B cell (primary cell): ENCODE measurements at regions not wholly inside any gene's neighbourhood (a gene's known extent, or its start where the extent isn't known, plus 50 kb on each side); places are given as distances from the start of the nearest gene placed in this dataset.

Experiments used
- ATAC-seq: fragments of 200-7000 bp; cut with Tn5 transposase; one replicate; pipeline ENCODE4 v1.10.0; 2021; ENCODE audit warnings: low read depth, mild to moderate bottlenecking, moderate number of reproducible peaks, moderate library complexity
- CTCF ChIA-PET: fragments of 350-600 bp; sonication (Branson Sonifier 250); formaldehyde crosslinking; loops from one replicate; lab custom pipeline; 2021; ENCODE audit warnings: antibody characterized with exemption, inconsistent platforms; lab: Charles Lee
- POLR2A ChIA-PET: fragments of 350-600 bp; sonication (Branson Sonifier 250); formaldehyde crosslinking; loops from one replicate; lab custom pipeline; 2021; ENCODE audit warnings: antibody characterized with exemption; lab: Charles Lee
- DNase-seq: peaks from one replicate; pipeline ENCODE4 v3.0.0; 2013
- H2AFZ ChIP-seq: 2 replicates; pipeline ENCODE4 v1.6.1; 2012; ENCODE audit warnings: mild to moderate bottlenecking, low read depth, low read length; ENCODE audit not compliant: insufficient read depth, poor library complexity, severe bottlenecking
- H3K27ac ChIP-seq, 2 donors: 1 replicate in 1 of 2; 2 replicates in 1 of 2; pipeline ENCODE4 v1.5.1; 2012 to 2013; ENCODE audit warnings: low read length in 2 of 2, mild to moderate bottlenecking in 2 of 2, moderate library complexity in 1 of 2
- H3K27me3 ChIP-seq, 4 experiments: fragments of 200-600 bp in 1 of 4; sonication (generic) in 1 of 4; replicated peaks in 1 of 4; 1 replicate in 2 of 4; 2 replicates in 2 of 4; pipeline versions ENCODE4 v1.6.1 to v1.7.0; 2013 to 2016; ENCODE audit warnings: low read length in 3 of 4, mild to moderate bottlenecking in 2 of 4, mixed read lengths in 1 of 4, moderate library complexity in 1 of 4; ENCODE audit not compliant: insufficient read depth in 4 of 4, control insufficient read depth in 3 of 4; ENCODE audit errors: control extremely low read depth in 1 of 4
- H3K36me3 ChIP-seq, 2 experiments: replicated peaks in 1 of 2; 1 replicate in 1 of 2; 2 replicates in 1 of 2; pipeline versions ENCODE4 v1.6.1 to v1.7.1; 2013; ENCODE audit warnings: low read length in 1 of 2; ENCODE audit not compliant: insufficient read depth in 2 of 2, control insufficient read depth in 1 of 2; ENCODE audit errors: control extremely low read depth in 1 of 2, extremely low read depth in 1 of 2
- H3K4me1 ChIP-seq, 2 donors: fragments of 200-600 bp in 1 of 2; sonication (generic) in 1 of 2; 1 replicate in 1 of 2; 2 replicates in 1 of 2; pipeline versions ENCODE4 v1.5.1 to v1.6.1; 2013 to 2017; ENCODE audit warnings: low read length in 2 of 2; ENCODE audit not compliant: control insufficient read depth in 2 of 2, insufficient read depth in 2 of 2
- H3K4me2 ChIP-seq: replicated peaks from 2 replicates; pipeline ENCODE3; 2012; ENCODE audit warnings: mild to moderate bottlenecking, low read depth, low read length; ENCODE audit not compliant: poor library complexity, severe bottlenecking
- H3K4me3 ChIP-seq, 5 experiments: fragments of 200-600 bp in 1 of 5; sonication (generic) in 1 of 5; 1 replicate in 3 of 5; 2 replicates in 2 of 5; pipeline versions ENCODE4 v1.5.1 to v1.7.0; 2011 to 2016; ENCODE audit warnings: low read length in 4 of 5, mild to moderate bottlenecking in 4 of 5, low read depth in 2 of 5, control low read depth in 1 of 5, moderate library complexity in 1 of 5; ENCODE audit not compliant: insufficient read depth in 1 of 5; ENCODE audit errors: control extremely low read depth in 1 of 5, extremely low read depth in 1 of 5
- H3K79me2 ChIP-seq: fragments of 200-600 bp; sonication (generic); one replicate; pipeline ENCODE4 v1.6.0; 2016; ENCODE audit warnings: low read length; ENCODE audit not compliant: control insufficient read depth, insufficient read depth
- H3K9ac ChIP-seq: fragments of 200-600 bp; sonication (generic); 2 replicates; pipeline ENCODE4 v1.6.1; 2017; ENCODE audit warnings: mild to moderate bottlenecking, low read length, moderate library complexity
- H3K9me3 ChIP-seq, 3 donors: one replicate each; pipeline versions ENCODE4 v1.6.1 to v1.7.1; 2013; ENCODE audit warnings: low read length in 2 of 3; ENCODE audit not compliant: control insufficient read depth in 2 of 3, insufficient read depth in 1 of 3; ENCODE audit errors: control extremely low read depth in 1 of 3
- H4K20me1 ChIP-seq: 2 replicates; pipeline ENCODE4 v1.6.0; 2012; ENCODE audit warnings: mild to moderate bottlenecking, low read length; ENCODE audit not compliant: insufficient read depth, control insufficient read depth, poor library complexity, severe bottlenecking
- H3K27ac Mint-ChIP-seq: one replicate; pipeline ENCODE4 v1.8.0; 2021; ENCODE audit warnings: mixed read lengths
- H3K27me3 Mint-ChIP-seq: one replicate; pipeline ENCODE4 v1.8.0; 2021; ENCODE audit warnings: mixed read lengths
- H3K4me1 Mint-ChIP-seq: one replicate; pipeline ENCODE4 v1.8.0; 2021; ENCODE audit warnings: mixed read lengths
- H3K4me3 Mint-ChIP-seq: one replicate; pipeline ENCODE4 v1.8.0; 2021; ENCODE audit warnings: mixed read lengths
- H3K9me3 Mint-ChIP-seq: one replicate; pipeline ENCODE4 v1.8.0; 2022; ENCODE audit warnings: mixed read lengths; ENCODE audit not compliant: insufficient read depth
- CTCF ChIP-seq: fragments of 200-600 bp; IDR thresholded peaks from one replicate; pipeline ENCODE4 v1.8.0; 2022; ENCODE audit warnings: antibody characterized with exemption, mild to moderate bottlenecking
- EZH2 ChIP-seq: IDR thresholded peaks from 2 replicates; pipeline ENCODE4 v1.6.1; 2012; ENCODE audit warnings: borderline replicate concordance, low read depth, mild to moderate bottlenecking, moderate library complexity, low read length; ENCODE audit not compliant: insufficient read depth, poor library complexity, severe bottlenecking
- WGBS: methylation state at CpG from one replicate; pipeline ENCODE4 v1.1.5; 2013; ENCODE audit warnings: missing lambda C conversion rate; ENCODE audit not compliant: insufficient coverage; 5-methylcytosine and 5-hydroxymethylcytosine counted together
- intact Hi-C: fragments of 100-400 bp; cut with micrococcal nuclease; formaldehyde crosslinking; loops from one replicate; pipeline ENCODE4 v1.10.0; 2022

- intact Hi-C loops = no loop called here
- Mint-ChIP-seq H3K27me3 (no peaks in the 10 kb centered on the region), H3K9me3 (no peaks in the 10 kb centered on the region), H3K4me3 (no peak overlapping the region), H3K27ac (no peak overlapping the region), H3K4me1 (no peaks in the 10 kb centered on the region)
- Histone ChIP-seq H3K27ac (no peak overlapping the region), H3K4me3 (no peak overlapping the region), H3K4me2 (no peak overlapping the region), H3K27me3 (no peaks in the 10 kb centered on the region), H4K20me1 (no peaks in the 10 kb centered on the region), H3K36me3 (no peaks in the 10 kb centered on the region), H3K9me3 (peaks cover 0 to 3% (median 0%) of the 10 kb centered on the region in 3 donors), H2AFZ (no peak overlapping the region), H3K9ac (no peak overlapping the region), H3K4me1 (no peaks in the 10 kb centered on the region), H3K79me2 (no peaks in the 10 kb centered on the region)
- WGBS = 100% methylated on average over 1 of the region's 2 CpGs
- ATAC-seq (no peak), DNase-seq (no peak)
- POLR2A ChIA-PET = no interaction called here
- CTCF ChIA-PET = no interaction called here
- TF ChIP-seq CTCF (no peak), EZH2 (no peak)
Observed at GRCh38 chr12:65532162-65532561, 253.7 kb downstream of the MSRB3 start.

GRCh38 chr12:65532764-65533163 is 254.3 kb downstream of the MSRB3 start:
- Histone ChIP-seq H3K27ac (no peak overlapping the region), H3K4me2 (no peak overlapping the region), H3K4me1 (no peaks in the 10 kb centered on the region), H4K20me1 (no peaks in the 10 kb centered on the region), H3K9ac (no peak overlapping the region), H2AFZ (no peak overlapping the region), H3K9me3 (peaks cover 0 to 3% (median 0%) of the 10 kb centered on the region in 3 donors), H3K4me3 (no peak overlapping the region), H3K36me3 (no peaks in the 10 kb centered on the region), H3K79me2 (no peaks in the 10 kb centered on the region), H3K27me3 (no peaks in the 10 kb centered on the region)
- Mint-ChIP-seq H3K27ac (no peak overlapping the region), H3K27me3 (no peaks in the 10 kb centered on the region), H3K4me1 (no peaks in the 10 kb centered on the region), H3K4me3 (no peak overlapping the region), H3K9me3 (no peaks in the 10 kb centered on the region)
- no CpG with 5 or more reads among the region's 5 CpGs for WGBS
- DNase-seq (no peak), ATAC-seq (no peak)
- no peak for TF ChIP-seq CTCF
- ChIA-PET POLR2A (no interaction called here), CTCF (no interaction called here)
- intact Hi-C loops = no loop called here
